Esophagus muscularis mucosa (tissue), 3 donors: ENCODE measurements at regions not wholly inside any gene's neighbourhood (a gene's known extent, or its start where the extent isn't known, plus 50 kb on each side); places are given as distances from the start of the nearest gene placed in this dataset.

Source experiments
- EP300 ChIP-seq: sonication (generic); formaldehyde crosslinking; IDR thresholded peaks from one replicate; pipeline ENCODE4 v1.6.1; 2017; ENCODE audit warnings: antibody characterized with exemption
- POLR2A ChIP-seq: fragments of 450-650 bp; IDR thresholded peaks from one replicate; pipeline ENCODE4 v1.6.1; 2017; ENCODE audit warnings: antibody characterized with exemption, moderate library complexity, mild to moderate bottlenecking, low read depth
- POLR2AphosphoS5 ChIP-seq, 2 donors: sonication (generic); formaldehyde crosslinking; IDR thresholded peaks; one replicate each; pipeline ENCODE4 v1.6.1; 2017; ENCODE audit warnings: antibody characterized with exemption in 2 of 2

- TF ChIP-seq POLR2AphosphoS5 (IDR thresholded peaks at IDR 0.05) (no peak), EP300 (no peak), POLR2A (no peak)
These were observed 383.5 kb downstream of the SFMBT2 start for GRCh38 chr10:7027237-7027912.
